Astrocyte of the spinal cord (primary cell): ENCODE measurements at regions not wholly inside any gene's neighbourhood (a gene's known extent, or its start where the extent isn't known, plus 50 kb on each side); places are given as distances from the start of the nearest gene placed in this dataset.

Experiments
- DNase-seq: peaks from one replicate; pipeline ENCODE4 v3.0.0; 2011; ENCODE audit warnings: low read depth, low spot score
- H3K4me3 ChIP-seq: 2 replicates; pipeline ENCODE4 v1.5.1; 2011; ENCODE audit warnings: low read depth, mild to moderate bottlenecking, low read length, moderate library complexity
- CTCF ChIP-seq: IDR thresholded peaks from 2 replicates; pipeline ENCODE4 v1.5.1; 2012; ENCODE audit warnings: low read depth, mild to moderate bottlenecking, low read length, inconsistent platforms
- in situ Hi-C: cut with HindIII; loops from 2 replicates; pipeline ENCODE4 v1.10.0; 2017; ENCODE audit warnings: low sequenced_read_pairs

- in situ Hi-C loops = no loop called here
- TF ChIP-seq CTCF = no peak
- H3K4me3 ChIP-seq = no peak overlapping the region
- no peak for DNase-seq
Measured at GRCh38 chr2:234206738-234207137, 156.2 kb downstream of the SPP2 start.

GRCh38 chr2:234204480-234204879 is 154.0 kb downstream of the SPP2 start:
- DNase-seq = no peak
- no peak overlapping the region for H3K4me3 ChIP-seq
- in situ Hi-C loops = no loop called here
- no peak for TF ChIP-seq CTCF

GRCh38 chr2:234203135-234203984 is 152.9 kb downstream of the SPP2 start:
- TF ChIP-seq CTCF = no peak
- in situ Hi-C loops = no loop called here
- peak; percentile 98 for DNase-seq
- H3K4me3 ChIP-seq = no peak overlapping the region

GRCh38 chr2:234202601-234203000 is 152.1 kb downstream of the SPP2 start:
- in situ Hi-C loops = no loop called here
- no peak for TF ChIP-seq CTCF

GRCh38 chr2:234199996-234200395 is 149.5 kb downstream of the SPP2 start:
- no peak for TF ChIP-seq CTCF
- in situ Hi-C loops = no loop called here
- no peak for DNase-seq
- H3K4me3 ChIP-seq = no peak overlapping the region

More at GRCh38 chr2:234202601-234203000, 152.1 kb downstream of the SPP2 start:
- H3K4me3 ChIP-seq = no peak overlapping the region
- DNase-seq = no peak

GRCh38 chr2:234198976-234199375 is 148.5 kb downstream of the SPP2 start:
- DNase-seq = no peak
- in situ Hi-C loops = no loop called here
- no peak overlapping the region for H3K4me3 ChIP-seq
- no peak for TF ChIP-seq CTCF
